ENCODE measurements at regions not wholly inside any gene's neighbourhood (a gene's known extent, or its start where the extent isn't known, plus 50 kb on each side); places are given as distances from the start of the nearest gene placed in this dataset.

DNA sequence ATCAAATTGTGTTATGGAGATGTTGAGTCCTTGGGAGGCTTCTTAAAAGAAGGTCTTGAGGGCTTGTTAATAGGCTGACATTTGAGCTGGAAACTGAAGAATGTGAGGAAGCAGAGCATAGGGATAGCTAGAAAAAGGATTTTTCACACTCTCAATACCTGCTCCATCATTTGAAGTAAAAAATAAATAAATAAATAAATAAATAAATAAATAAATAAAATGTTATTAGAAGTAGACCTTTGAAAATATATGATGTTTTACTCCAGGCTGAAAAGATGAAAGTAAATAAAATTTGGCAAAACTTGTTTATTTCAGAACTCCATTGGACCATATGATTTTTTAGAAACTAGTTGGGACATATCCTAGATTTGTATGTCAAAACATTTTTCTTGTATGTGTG, 1757.8 kb upstream of the TENM3 start:
- DNase-seq, result no peak

DNA sequence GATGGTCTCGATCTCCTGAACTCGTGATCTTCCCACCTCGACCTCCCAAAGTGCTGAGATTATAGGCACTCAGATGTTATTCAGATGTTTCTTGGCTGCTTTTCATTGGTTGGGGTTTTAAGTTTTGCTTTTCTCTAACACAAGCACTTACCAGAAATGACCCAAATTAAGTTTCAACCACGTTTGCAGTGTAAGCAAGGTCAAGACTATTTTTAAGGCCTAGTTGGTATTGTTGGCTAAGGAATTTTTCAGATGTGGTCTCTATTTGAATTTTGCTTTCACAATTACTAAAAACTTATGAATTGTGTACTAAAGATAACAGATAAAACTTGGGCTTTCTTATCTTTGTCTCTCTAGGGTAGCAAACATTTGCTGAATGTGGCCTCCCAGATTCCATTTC, 1756.9 kb upstream of the TENM3 start:
- no peak for DNase-seq

DNA sequence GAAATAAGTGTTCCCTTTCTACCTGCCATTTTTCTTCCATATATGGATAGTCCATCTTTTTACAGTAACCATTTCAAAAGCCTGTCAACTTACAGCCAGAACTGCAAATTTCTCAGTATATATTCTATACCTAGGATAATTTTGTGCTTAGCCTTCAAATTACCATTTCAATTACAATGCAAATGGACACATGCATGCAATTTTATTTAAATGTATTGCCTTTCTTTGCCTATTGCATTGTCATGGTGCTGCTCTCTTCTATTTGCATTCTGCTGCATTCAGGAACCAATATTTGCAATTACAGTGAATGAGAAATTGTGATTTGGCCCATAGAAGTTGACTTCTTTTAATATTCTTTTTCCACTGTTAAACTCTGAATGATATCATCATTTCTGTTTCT, 1753.4 kb upstream of the TENM3 start:
- DNase-seq, result no peak

DNA sequence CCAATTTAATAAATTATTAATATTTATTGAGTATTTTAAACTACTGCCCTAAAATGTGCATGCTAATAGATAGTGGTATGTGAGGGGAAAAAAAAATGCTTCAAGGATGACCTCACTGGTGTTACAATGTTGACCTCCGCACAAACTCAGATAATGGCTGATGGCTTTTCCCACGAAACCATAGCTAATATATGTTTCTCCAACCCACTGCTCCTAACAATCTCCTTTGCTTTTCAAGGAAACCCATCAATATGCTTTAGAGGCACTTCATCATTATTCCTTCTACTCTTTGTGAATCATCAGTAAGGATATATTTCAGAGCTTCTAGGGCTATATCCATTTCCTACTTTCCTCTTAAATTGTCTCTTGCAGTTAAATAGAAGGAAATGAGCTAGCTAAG, 1752.0 kb upstream of the TENM3 start:
- DNase-seq, result no peak

DNA sequence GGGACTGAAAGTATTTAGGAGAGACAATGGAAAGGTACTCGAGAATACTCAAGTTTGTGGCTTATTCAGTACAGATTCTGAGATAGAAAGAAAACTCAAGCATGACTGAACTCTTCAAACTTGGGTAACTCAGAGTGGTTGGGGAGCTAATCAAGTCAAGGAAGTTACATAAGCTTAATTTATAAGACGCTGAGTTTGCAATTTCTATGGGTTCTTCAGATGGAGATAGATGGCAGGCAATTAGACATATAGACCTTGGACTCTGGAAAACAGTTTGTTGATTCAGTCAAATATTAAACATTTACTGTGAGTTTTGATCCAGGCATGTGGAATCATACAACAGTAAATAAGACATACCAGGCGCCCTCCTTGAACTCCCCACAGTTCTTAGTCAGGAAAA, 1749.9 kb upstream of the TENM3 start:
- DNase-seq, result no peak

DNA sequence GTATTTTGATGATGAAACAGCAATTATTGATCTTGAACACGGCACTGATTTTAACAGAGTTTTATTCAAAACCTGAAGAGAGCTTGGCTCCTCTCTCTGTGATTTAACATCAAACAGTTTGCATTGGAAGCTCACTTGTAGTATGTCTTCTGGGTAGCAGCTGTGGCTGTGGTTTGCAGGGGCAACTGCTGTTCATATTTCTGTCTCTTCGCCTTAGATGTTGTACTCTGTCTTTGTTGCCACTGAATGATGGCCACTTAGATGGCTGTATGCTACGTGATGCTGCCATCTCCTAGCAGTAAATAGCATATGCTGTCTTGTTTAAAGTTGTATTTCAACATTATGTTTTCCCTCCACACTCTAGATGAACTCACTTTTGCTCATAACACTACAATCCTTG, 1743.0 kb upstream of the TENM3 start:
- no peak for DNase-seq

DNA sequence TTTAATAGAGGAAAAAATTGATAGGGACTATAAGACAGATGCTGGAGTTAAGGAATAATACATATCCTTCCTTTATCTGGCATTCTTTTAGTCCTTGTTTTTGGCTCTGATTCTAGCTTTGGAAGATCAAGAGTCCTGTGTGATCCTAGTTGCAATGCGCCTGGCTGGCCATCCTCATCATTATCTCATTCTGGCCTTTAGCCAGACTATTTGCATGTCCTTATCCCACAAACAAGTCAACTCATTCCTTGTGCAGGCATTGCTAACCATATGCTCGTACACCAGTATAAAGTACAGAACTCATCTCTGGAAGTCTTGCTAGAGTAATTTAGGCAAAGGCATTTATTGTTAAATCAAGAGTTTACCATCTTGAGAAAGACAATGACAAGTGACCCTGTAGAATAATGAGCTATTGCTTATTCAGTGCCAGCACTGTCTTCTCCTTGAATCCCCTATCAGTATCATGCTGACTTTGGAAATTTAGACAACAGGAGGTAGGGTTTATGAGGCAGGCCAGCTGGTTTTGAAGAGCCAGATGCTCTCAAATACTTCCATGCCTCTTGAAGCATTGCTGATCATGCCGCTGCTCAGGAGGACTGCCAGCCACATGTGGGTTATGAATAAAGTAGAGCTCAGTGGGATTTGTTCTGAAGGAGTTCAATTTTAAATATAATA, 1730.3 kb upstream of the TENM3 start:
- DNase-seq, result no peak

DNA sequence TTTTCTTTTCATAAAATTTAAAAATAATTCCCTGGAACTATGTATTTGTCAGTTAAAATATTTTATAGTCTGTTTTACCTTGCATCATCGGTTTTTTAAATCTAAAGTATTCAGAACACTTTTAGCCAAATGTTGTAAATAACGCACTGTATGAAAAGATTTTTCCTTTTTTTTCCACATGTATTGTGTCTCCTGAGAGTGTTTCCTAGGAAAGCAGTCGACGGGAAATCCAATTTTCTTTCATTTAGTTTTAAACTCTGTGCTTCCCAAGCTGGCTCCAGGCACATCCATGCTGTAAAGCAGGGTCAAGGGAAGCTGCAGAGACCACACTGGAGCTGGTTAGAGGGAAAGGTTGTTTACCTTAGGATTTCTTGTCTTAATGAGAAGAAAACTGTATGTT, 1724.3 kb upstream of the TENM3 start:
- DNase-seq, result no peak

DNA sequence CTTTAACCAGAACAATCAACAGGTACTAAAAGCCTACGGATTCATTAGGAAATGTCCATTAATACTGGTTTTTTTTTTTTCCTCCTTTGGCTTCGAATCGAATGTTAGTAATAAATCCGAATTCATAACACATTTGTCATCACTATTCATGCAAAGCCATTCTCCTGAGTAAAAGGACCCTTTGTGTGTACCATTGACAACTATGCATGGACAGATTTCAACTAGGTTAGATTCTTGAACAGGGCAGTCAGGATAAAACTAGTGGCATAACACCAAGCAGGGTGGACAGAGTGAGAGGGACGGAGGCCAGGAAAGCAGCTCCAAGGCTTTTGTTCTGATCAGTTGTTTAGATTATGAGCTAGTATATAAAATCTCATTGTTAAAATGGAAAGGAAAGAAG, 1722.0 kb upstream of the TENM3 start:
- no peak for DNase-seq

DNA sequence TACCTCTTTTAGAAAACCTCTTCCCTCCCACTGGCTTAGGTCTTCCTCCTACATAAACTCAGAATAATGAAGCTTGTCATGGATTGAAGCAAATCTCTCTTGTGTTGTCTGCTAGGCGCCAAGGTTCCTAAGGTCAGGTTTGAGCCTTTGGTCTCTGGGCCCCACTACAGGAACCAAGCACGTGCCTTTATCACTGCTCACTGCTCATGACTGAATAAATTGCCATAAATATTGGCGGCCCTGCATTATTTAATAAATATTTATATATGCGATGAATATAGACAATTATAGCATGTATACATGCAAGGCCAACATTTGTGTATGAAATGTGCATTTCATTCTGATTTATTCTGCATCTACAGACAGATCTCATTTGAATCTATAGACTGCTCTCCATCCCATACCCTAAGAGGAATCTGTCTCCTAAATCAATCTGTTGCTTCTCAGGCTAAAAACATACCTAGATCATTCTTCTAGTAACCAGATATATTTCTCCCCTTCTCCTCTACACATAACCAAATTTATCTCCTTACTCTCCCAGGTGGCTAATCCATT, 1717.6 kb upstream of the TENM3 start:
- DNase-seq, result no peak

DNA sequence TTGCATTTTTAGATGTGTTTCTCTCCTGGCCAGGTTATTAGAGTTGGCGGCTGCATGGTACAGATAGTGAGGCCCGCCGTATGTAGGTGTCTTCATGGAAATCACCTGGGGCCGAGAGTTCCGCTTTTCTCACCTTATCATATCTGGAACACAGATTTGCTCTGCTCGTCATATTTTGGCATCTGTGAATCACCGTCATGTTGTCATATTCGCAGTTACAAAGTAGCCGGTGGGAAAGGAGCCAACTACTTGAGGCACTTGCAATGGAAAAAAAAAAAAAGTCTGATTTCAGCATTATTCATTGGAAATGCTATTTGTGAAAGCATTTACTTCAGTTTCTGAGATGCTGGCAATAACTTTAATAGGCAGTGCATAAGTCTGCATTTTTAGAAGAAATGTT, 1715.2 kb upstream of the TENM3 start:
- no peak for DNase-seq

DNA sequence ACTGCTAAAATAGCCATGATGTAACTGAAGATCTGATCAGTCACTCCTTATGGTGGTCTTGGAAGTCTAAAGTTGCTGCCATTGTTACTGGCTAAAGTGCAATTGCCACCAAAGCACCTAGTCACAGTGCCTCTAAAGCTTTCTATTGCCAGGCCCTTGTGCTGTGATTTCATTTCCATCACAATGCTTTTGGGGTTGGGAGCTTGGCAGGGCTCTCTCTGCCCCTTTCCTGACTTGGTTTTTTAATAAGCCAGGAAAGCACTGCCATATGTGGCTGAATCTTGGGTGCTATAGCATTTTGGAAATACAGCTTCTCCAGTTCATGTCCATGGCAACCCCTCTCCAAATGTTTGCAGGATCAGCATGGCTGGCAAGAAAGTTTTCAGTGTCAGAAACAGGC, 1712.4 kb upstream of the TENM3 start:
- DNase-seq, result no peak

DNA sequence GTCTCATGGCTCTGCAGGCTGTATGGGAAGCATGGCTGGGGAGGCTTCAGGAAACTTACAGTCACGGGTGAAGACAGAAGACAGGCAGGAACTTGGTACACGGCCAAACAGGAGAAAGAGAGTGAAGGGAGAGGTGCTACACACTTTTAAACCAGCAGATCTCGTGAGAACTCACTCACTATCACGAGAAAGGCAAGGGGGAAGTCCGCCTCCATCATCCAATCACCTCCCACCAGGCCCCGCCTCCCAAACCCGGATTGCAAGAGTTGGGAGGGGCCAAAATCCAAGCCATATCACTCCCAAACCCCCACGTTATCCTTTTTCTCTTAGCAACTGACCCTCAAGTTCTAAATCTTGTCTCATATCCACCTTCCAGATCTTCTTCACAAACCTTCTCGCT, 1710.5 kb upstream of the TENM3 start:
- DNase-seq, result no peak

DNA sequence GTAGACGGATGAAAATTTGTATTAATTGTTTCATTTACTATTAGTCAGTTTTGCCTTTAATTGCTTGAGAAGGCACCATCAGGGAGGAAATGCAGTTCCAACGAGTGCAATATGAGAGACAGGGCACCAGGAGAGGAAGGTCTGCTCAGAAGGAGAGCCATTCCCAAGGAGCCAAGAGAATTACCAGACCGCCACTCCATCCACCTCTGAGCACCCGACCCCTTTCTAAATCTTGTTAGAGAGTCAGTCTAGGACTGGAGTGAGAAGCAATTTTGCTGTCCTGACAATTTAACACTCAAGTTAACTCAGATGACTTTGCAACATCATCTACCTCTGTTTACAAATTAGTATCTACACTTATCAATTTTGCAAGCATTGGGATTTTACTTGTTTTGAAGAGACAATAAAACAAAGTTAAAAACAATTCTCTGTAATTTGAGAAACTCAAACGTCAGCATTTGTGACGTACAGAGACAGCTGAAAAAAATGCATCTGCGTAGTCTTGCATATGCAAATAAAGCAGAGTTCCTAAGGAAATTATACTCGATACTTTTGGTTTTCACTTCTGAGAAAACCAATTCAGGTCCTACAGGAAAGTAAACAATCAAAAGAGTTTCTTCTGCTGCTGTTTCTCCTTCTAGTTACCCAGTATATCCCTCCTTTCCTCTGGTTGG, 1704.7 kb upstream of the TENM3 start:
- DNase-seq, result no peak

DNA sequence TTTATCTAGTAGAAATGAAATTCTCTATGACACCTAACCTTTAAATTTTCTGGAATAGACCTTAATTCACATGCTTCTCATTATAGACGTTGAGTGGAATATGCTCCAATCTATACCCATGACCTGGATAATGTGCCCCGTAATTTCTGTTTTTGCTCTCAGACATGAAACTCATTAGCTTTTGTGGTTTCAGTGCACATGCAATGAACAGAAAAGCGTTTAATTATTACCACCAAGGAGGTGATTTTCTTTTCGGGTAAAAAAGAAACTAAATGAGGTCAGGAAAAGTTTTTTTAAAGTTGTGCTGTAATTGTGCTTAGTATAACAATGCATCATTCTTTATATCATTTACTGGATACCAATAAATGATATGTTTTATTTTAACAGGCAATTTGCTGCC, 1703.9 kb upstream of the TENM3 start:
- no peak for DNase-seq

DNA sequence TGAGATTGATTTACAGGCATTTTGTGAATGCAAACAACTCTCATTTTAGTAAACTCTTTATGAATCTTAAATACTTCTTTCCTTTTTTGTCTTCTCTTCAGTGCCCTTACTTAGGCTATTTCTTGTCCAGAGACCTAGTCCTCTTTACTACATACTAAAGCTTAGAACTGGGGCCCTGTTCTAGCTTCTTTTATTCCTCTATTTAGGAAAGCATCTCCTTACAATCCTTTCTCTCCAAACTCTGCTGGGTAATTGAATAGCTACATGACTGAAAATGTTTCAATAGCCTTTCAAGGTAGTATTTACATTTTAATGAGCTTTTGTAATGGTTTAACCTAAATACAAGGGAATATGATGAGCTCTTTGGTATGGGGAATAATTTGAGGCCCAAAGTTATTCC, 1701.5 kb upstream of the TENM3 start:
- DNase-seq, result no peak

DNA sequence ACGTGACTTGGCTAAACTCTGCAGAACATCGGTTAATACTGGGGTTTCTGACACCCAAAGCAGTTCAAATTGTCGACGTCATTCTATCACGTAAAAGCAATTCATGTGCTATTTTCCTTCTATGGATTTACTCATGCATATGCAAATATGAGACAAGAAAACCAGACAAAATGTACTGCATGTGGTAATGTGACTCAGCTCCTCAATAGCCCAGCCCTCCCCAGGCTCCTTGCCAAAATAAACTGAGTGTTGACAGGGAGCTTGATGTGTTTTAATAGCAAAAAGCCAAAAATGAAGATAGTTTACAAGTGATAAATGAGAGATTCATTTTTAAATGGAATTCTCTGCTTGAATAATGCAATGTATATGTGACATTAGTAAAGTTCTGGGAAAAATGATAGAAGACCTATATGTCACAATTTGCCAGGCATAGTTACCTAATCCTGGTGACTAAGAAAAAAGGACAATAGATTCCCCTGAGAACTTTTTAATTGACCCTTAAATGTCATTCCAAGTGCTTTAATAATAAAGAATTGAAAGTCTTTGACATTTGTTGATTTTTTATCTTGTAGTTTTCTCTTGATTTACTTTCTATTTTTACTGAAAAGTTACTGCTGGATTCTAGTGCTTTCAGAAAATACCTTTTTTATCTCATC, 1700.6 kb upstream of the TENM3 start:
- no peak for DNase-seq

DNA sequence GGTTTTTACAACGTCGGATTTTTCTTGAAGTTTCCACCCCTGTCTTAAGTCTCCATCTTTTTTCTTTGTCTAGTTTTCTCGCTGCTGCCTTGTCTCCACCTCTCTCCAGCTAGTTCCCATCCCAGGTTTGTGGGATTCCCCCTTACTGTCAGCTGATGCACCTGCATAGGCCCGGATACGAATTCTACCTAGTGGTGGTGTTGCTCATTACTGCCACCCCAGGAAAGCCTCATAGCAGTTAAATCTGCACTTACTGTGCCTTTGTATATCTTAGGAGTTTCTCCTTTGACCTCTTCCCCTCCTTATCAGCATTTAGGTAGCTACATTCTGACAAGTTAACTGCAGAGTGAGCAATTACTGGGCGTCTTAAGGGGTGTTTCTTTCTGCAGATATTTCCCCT, 1693.1 kb upstream of the TENM3 start:
- DNase-seq, result no peak

DNA sequence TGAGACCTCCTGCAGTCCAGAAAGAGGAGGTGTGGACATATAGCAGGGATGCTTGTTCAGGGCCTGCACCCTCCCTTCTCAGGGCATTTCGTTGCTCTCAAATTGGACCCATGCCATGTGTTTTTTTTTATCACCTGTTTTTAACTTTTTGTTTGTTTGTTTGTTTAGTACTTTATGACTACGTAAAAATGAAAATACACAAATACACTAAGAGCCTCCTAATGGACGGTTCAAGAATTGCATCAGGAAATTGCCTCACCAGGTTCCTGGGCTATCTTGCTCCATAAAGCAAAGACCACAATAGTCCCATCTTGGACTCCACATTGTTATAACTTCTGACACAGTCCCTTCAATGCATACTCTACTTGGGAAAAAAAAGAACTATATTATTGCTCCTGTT, 1685.9 kb upstream of the TENM3 start:
- no peak for DNase-seq

DNA sequence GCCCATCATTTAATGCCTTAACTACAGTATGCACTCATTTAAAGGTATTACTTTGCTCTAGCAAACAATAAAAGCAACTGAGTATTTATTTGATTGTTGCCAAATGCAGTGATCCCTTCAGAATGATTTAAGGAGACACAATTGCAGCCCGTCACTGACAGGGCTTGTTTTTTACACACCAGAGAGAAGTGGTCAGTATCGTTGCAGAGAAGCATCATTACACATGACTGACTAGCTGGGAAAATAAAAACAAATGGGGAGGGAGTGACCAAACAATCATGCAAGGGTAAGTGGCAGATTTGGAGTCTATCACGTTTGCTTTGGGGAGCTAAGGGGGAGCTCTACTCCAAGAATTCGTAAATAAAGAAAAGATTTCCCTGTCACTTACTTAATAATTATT, 1685.3 kb upstream of the TENM3 start:
- no peak for DNase-seq

DNA sequence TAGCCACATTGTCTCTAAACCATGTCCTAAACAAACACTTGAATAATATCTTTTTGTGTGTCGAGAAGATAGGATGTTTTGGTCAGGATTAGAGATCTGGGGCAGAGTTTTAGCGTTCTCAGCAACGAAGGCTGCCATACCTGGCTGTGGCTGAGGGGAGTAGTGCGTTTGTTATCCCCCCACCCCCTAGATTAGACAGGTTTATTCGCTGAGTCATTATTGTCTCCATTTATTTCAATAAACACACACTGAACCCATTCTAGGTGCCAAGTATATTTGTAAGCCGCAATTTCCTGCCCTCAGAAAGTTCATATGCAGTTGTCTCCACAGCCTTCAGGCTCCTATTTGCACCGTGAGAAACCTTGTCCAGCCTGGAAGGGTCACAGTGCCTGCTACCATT, 1684.8 kb upstream of the TENM3 start:
- DNase-seq, result no peak

DNA sequence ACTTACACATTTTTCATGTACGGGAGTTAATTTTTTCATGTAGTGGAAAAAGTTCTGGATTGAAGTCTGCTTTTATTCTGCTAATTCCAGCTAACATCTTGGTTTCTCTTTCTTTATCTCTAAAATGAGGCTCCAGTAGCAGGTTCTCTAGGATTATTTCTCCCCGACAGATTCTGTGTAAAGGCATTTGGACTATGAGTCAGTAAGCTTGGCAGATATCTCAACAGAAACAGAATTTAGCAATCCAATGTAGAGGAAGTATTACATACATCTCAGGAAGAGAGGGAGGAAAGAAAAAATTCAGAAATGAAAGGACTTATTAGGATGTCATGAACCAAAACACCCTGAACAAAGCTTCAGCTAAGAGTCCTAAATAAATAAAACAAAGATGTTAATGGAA, 1682.3 kb upstream of the TENM3 start:
- DNase-seq, result no peak

DNA sequence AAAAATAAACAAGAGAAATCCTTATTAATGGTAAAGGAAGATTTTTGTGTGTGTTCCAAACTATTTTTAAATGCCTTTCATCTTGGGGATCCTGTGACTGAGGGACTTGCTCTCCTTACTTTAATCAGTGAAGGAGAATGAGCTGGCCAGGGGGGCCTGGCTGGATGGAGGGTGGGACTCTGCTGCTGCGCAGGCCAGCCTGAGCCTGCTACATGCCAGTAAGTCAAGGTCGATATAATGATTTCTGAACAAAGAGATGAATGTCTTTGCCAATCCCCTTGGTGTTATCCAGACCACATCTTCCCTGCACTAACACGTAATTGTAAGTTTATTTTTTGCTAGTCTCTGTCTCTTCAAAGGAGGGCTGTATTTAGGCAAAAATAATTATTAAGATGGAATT, 1679.2 kb upstream of the TENM3 start:
- DNase-seq, result no peak

DNA sequence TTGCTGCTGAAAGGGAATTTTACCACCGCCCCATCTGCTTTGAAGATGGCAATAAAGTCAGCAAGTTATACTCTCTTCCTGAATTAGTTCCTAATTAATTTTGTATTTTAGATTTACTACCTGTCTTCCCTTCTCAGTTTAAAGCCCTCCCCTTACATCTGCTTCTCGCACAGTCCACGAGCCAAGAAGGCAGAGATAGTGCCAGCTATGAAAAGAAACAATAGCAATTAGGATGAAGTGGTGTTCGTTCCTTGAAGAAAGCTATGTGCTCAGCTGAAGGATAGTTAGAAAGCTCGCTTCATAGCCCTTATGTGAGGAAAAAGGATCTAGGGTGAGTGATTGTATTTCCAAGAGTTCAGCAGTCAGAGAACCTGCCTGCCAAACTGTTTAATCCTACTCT, 1678.8 kb upstream of the TENM3 start:
- no peak for DNase-seq

All from activated CD4-positive, alpha-beta T cell treated with anti-CD3 and anti-CD28 coated beads for 1 hour (primary cell).